IPS-18c (cell line): ENCODE measurements at regions not wholly inside any gene's neighbourhood (a gene's known extent, or its start where the extent isn't known, plus 50 kb on each side); places are given as distances from the start of the nearest gene placed in this dataset.

Experiments used
- H3K4me3 ChIP-seq: 2 replicates; pipeline ENCODE4 v1.7.0; 2013; ENCODE audit warnings: low read depth, mild to moderate bottlenecking, low read length, moderate library complexity; ENCODE audit not compliant: insufficient read depth
- H3K9me3 ChIP-seq: one replicate; pipeline ENCODE4 v1.6.1; 2013; ENCODE audit warnings: mild to moderate bottlenecking, low read length, moderate library complexity; ENCODE audit not compliant: control insufficient read depth, insufficient read depth

- H3K4me3 ChIP-seq: no peak overlapping the region
- no peaks in the 10 kb centered on the region for H3K9me3 ChIP-seq
These were observed 151.5 kb upstream of the CELF4 start for GRCh38 chr18:37717098-37717497.

GRCh38 chr18:37716106-37716735 lies 150.6 kb upstream of the CELF4 start:
- Histone ChIP-seq H3K4me3 (no peak overlapping the region), H3K9me3 (no peaks in the 10 kb centered on the region)

- Histone ChIP-seq H3K9me3 (no peaks in the 10 kb centered on the region), H3K4me3 (no peak overlapping the region)
These were observed 149.1 kb upstream of the CELF4 start for GRCh38 chr18:37714691-37715090.

DNA sequence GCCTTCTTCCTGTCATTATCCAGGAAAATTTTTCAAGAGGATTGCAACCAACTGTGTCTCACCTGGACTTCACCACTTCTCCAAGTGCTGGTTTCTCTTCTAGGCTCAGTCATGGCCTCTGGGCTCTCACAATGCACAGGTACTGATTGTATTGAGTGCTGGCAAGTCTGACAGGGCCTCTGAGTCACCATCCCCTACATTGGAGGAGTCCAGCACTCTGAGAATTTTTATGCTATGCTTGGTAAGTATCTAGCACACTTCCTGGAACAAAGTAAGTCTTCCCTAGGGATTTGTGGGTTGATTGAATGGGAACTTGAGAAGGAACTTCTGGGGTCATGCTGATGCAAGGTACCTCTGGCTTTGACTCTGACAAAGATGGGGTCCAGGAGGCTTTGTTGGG lies 147.2 kb upstream of the CELF4 start:
- Histone ChIP-seq H3K4me3 (no peak overlapping the region), H3K9me3 (no peaks in the 10 kb centered on the region)

- Histone ChIP-seq H3K4me3 (no peak overlapping the region), H3K9me3 (no peaks in the 10 kb centered on the region)
These were observed 146.3 kb upstream of the CELF4 start for GRCh38 chr18:37711766-37712505.

DNA sequence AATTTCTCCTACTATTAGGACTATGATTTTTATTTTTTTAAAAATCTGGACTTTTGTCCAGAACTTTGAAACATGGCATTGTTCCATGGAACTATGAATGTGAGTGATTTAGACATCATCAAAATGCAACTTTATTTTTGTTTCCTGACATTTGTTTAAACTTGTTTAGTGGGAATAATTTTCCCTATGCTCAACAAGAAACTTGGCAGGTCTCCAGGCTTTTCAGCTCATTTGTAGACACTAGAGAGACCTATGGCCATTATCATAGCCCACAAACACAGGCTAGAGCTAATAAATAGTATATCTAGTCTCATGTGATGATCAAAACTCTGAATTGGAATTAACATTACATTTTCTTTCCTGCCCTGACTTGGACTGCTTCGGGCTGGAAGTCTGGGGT lies 145.1 kb upstream of the CELF4 start:
- H3K9me3 ChIP-seq: no peaks in the 10 kb centered on the region
- H3K4me3 ChIP-seq: no peak overlapping the region

- Histone ChIP-seq H3K9me3 (peaks cover 2% of the 10 kb centered on the region), H3K4me3 (0 out of 2 replicates have a peak overlapping the region, but pooled peaks have one; percentile 3)
These were observed 144.1 kb upstream of the CELF4 start for GRCh38 chr18:37709740-37710139.

DNA sequence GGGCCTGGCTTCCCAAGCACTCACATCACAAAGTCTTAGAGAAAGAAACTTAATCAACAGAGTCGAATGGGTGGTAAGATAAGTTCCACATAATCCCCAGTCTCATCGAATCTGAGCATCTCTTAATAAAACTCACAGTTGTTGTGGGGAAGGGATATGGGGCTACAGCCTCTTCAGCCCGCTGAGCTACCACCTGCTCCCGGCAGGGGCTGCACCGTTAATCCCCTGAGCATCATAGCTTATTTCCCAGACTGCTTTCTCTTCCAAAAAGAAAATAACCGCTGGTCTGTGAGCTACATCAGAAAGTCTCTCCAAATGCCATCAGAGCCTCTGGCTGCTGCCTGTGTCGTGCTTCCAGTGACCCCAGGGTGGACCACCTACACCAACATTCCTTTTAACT lies 139.4 kb upstream of the CELF4 start:
- H3K4me3 ChIP-seq: no peak overlapping the region

GRCh38 chr18:37702841-37703240 lies 137.2 kb upstream of the CELF4 start:
- Histone ChIP-seq H3K4me3 (no peak overlapping the region), H3K9me3 (peaks cover 2% of the 10 kb centered on the region)

More for the DNA sequence above, 139.4 kb upstream of the CELF4 start:
- H3K9me3 ChIP-seq: peaks cover 2% of the 10 kb centered on the region

GRCh38 chr18:37701967-37702366 lies 136.4 kb upstream of the CELF4 start:
- Histone ChIP-seq H3K9me3 (peaks cover 2% of the 10 kb centered on the region), H3K4me3 (no peak overlapping the region)

DNA sequence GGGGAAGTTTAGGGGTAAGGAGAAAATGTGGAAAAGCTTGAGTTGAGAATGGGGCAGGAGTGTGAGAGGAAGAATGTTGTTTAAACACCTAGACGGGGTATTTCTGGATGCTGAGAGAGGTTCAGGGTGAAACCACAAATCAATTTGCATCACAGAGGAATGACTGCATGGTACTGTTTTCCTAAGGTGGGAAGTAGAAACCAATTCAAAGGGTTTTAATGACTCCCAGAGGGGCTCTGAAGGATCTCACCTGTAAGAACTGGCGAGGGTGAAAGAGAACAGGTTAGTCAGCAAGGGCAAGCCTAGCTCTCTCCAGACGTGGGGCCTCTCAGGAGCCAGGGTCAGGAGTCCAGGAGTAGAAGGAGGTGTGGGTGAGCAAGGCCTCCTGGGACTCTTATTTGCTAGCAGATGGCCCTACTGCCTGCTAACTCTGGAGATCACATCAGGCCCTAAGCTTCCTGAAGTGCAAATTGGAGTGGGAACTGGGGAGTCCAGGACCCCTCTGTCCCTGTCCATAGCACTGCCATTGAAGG lies 133.0 kb upstream of the CELF4 start:
- no peaks in the 10 kb centered on the region for H3K9me3 ChIP-seq
- no peak overlapping the region for H3K4me3 ChIP-seq

GRCh38 chr18:37694516-37694915 lies 128.9 kb upstream of the CELF4 start:
- H3K9me3 ChIP-seq: no peaks in the 10 kb centered on the region
- no peak overlapping the region for H3K4me3 ChIP-seq

- no peaks in the 10 kb centered on the region for H3K9me3 ChIP-seq
- no peak overlapping the region for H3K4me3 ChIP-seq
These were observed 125.6 kb upstream of the CELF4 start for GRCh38 chr18:37691162-37691561.

DNA sequence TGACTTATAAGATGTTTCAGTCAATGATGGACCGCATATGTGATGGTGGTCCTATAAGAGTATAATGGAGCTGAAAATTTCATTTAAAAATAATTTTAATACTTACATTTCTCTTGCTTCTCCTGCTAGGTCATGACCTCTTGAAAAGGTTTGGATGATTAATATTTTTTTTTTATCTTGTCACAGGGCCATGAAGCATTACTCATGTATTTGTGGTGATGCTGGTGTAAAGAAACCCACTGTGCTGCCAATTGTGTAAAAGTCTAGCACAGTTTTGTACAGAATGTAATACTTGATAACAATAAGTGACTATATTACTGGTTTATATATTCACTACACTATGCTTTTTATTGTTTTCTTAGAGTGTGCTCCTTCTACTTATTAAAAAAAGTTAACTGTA lies 124.2 kb upstream of the CELF4 start:
- H3K4me3 ChIP-seq: no peak overlapping the region
- no peaks in the 10 kb centered on the region for H3K9me3 ChIP-seq

GRCh38 chr18:37684590-37684989 lies 119.0 kb upstream of the CELF4 start:
- Histone ChIP-seq H3K4me3 (no peak overlapping the region), H3K9me3 (no peaks in the 10 kb centered on the region)

GRCh38 chr18:37684183-37684582 lies 118.6 kb upstream of the CELF4 start:
- Histone ChIP-seq H3K9me3 (no peaks in the 10 kb centered on the region), H3K4me3 (no peak overlapping the region)

DNA sequence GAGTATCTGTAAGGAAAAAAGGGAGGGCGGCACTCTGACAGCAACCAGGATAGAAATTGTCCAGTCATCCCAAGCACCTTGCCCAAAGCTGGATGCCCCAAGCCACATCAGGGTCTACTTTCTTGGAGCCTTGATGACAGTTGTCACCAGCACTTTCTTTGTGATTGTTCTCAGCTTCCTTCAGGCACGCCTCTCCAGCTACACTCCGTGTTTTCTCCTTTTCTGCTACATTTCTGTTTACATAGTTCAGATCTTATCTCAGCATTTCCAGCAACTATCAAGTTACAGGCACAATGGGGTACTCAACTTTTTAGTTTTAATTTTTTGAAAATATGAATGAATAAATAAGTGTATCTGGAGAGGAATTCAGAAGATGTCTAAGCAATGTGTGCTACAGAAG lies 115.3 kb upstream of the CELF4 start:
- H3K4me3 ChIP-seq: no peak overlapping the region
- H3K9me3 ChIP-seq: no peaks in the 10 kb centered on the region

GRCh38 chr18:37676276-37676675 lies 110.7 kb upstream of the CELF4 start:
- Histone ChIP-seq H3K4me3 (no peak overlapping the region), H3K9me3 (no peaks in the 10 kb centered on the region)
